ENCODE measurements at regions not wholly inside any gene's neighbourhood (a gene's known extent, or its start where the extent isn't known, plus 50 kb on each side); places are given as distances from the start of the nearest gene placed in this dataset.

DNA sequence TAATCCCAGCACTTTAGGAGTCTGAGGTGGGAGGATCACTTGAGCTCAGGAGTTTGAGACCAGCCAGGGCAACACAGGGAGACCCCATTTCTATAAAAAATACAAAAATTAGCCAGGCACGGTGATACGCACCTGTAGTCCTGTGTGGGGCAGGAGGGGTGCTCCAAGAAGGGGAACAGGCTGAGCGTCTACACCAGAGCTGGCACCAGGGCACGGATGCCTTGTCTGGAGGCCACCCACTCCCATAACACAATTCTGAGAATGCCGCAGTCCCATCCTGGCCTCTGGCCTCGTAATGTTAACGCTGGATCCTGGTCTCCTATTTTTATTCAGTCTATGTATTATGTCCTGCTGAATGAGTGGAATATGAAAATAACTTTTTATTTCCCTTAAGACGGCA, 161.3 kb downstream of the WSCD1 start:
- TF ChIP-seq, protein P1, sequence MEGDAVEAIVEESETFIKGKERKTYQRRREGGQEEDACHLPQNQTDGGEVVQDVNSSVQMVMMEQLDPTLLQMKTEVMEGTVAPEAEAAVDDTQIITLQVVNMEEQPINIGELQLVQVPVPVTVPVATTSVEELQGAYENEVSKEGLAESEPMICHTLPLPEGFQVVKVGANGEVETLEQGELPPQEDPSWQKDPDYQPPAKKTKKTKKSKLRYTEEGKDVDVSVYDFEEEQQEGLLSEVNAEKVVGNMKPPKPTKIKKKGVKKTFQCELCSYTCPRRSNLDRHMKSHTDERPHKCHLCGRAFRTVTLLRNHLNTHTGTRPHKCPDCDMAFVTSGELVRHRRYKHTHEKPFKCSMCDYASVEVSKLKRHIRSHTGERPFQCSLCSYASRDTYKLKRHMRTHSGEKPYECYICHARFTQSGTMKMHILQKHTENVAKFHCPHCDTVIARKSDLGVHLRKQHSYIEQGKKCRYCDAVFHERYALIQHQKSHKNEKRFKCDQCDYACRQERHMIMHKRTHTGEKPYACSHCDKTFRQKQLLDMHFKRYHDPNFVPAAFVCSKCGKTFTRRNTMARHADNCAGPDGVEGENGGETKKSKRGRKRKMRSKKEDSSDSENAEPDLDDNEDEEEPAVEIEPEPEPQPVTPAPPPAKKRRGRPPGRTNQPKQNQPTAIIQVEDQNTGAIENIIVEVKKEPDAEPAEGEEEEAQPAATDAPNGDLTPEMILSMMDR (IDR thresholded peaks at IDR 0.05; ENCODE audit: insufficient read depth, missing control alignments) = no peak
- no peak for FAIRE-seq
- DNase-seq (ENCODE audit: insufficient read length, low spot score) = no peak

DNA sequence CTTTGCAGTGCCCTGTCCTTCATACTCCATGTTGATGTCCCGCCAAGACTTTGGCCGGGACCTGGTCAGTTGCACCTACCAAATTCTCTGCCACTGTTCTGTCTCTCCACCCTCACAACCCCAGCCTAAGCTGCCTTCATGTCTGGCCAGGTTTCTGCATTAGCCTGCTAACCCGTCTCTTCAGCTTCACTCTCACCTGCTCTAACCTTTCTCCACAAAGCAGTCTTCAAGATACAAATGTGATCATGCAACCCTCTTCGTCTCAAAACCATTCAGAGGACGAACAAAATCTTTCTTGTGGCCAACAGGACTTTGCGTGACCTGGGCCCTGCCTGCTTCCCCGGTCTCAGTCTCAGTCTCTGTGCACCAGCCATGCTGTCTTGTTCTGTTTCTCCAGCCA, 148.2 kb downstream of the WSCD1 start:
- FAIRE-seq (no peak), DNase-seq (ENCODE audit: insufficient read length, low spot score) (no peak)
- TF ChIP-seq, protein P1 (IDR thresholded peaks at IDR 0.05; ENCODE audit: insufficient read depth, missing control alignments) = no peak

DNA sequence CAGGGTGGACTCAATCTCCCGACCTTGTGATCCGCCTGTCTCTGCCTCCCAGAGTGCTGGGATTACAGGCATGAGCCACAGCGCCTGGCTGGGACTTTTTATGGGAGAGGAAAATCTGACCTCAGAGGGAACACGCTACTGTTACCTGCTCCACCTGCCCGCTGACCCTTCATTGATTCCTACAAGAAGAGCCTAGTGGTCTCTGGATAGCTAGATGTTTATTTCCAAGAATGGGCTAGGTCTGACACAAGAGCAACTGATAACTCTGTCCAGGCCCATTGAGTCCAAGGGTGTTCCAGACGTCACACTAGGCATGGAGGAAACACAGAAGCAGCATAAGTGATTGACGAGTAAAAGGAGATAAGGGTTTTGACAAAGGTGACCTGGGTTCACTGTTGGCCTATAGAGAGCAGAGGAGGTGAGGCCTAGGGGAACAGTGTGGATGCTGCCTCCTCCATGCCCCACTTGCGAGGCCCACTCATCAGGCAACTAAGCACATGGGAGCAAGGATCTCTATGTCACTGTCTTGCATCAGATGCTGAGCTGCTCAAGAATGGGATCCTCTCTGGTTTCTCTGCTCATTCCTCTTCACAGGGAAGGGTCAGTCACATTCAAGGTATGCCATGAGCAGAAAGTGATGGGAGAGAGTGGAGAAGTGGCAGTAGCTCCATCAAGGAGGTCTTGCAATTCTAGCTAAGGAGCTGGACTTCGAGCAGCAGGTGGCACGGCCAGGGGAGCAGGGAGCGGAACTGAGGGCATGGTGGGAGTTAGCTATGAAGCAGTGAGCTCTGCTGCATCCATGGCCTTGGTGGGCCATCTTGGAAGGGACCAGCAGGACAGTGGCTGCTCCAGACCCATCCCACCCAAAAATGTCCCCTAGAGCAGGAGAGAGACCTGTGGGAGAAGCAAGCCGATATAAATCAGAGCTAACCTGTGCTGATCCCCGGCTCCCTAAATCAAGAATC, 145.2 kb downstream of the WSCD1 start:
- TF ChIP-seq, protein P1 (IDR thresholded peaks at IDR 0.05; ENCODE audit: insufficient read depth, missing control alignments) = no peak
- no peak for DNase-seq (ENCODE audit: insufficient read length, low spot score)
- FAIRE-seq = no peak

DNA sequence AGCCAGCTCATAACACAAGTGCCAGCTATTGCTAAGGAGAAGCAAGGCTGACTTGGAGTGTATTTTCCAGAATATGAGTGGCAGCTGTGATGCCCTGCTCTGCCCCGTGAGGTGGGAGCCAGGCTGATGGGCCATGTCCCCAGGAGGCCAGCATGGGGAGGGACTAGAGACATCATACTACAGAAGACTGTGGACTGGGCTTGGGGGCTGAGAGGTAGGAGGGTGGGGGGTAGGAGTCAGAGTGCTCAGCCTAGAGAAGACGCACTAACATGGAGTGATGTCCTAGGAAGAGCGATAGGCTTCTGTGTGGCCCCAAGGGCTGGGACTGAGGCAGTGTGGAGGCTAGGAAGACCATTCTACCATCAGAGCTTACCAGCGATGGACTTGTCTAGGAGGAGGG, 143.7 kb downstream of the WSCD1 start:
- no peak for DNase-seq (ENCODE audit: insufficient read length, low spot score)
- FAIRE-seq = no peak
- TF ChIP-seq, protein P1 (IDR thresholded peaks at IDR 0.05; ENCODE audit: insufficient read depth, missing control alignments) = no peak

DNA sequence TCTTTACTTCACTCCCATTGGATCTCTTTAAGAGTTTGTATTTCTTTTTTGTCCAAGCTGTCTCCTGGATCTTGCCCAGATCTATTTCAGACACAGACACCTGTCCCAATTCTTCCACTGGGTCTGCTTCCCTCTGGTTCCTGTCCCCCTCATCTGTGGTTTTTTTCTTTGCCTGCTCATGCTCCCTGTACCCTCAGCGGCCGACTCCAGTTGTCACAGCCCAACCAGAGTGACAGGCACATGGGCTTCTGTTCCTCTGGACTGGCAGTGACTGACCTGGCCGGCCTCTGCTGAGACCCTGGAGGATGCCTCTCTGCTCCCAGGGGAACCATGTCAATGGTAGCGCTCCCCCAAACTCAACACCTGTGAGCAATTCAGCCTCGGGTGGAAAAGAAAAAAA, 142.6 kb downstream of the WSCD1 start:
- TF ChIP-seq, protein P1 (IDR thresholded peaks at IDR 0.05; ENCODE audit: insufficient read depth, missing control alignments) = no peak
- DNase-seq (ENCODE audit: insufficient read length, low spot score) (no peak), FAIRE-seq (no peak)

DNA sequence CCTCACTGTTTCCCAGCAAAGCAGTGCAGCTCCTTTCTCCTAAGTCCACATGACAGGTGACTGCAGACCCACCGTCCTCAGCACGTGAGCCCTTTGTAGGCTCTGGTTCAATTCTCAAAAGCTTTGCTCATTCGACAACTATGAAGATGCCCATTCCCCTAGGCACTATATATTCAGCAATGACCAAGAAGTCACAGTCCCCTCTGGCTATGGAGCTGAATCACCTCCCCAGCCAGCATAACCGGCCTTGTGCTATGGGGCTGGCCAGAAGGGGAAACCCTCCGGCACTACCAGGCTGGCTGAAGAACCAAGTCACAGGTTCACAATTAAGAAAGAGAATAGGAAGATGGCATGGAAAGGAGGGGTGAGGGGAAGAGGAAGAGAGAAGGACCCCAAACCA, 139.7 kb downstream of the WSCD1 start:
- FAIRE-seq (no peak), DNase-seq (ENCODE audit: insufficient read length, low spot score) (no peak)
- TF ChIP-seq, protein P1 (IDR thresholded peaks at IDR 0.05; ENCODE audit: insufficient read depth, missing control alignments) = no peak

DNA sequence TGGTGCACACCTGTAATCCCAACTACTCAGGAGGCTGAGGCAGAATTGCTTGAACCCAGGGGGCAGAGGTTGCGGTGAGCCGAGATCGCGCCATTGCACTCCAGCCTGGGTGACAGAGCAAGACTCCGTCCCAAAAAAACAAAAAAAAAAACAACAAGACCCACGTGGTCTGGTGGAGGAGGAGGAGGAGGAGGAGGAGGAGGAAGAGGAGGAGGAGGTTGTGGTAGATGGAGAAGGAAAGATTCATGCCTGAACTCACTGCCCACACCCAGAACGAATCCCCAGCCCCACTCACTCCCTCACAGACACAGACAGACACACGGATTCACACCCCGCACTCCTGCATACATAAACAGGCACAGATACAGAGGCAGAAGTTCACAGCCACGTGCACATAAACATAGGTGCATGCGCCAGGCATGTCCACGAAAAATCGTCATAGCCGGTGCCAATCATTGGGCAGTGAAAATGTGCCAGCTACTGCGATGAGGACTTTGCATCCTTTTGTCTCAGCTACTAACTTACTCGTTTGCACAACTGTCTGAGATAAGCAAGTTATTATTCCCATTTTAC, 138.5 kb downstream of the WSCD1 start:
- TF ChIP-seq, protein P1 (IDR thresholded peaks at IDR 0.05; ENCODE audit: insufficient read depth, missing control alignments) = no peak
- no peak for FAIRE-seq

More for the DNA sequence above, 138.5 kb downstream of the WSCD1 start:
- no peak for DNase-seq (ENCODE audit: insufficient read length, low spot score)
